Thyroid gland (tissue), 4 donors: ENCODE measurements at regions not wholly inside any gene's neighbourhood (a gene's known extent, or its start where the extent isn't known, plus 50 kb on each side); places are given as distances from the start of the nearest gene placed in this dataset.

ENCODE experiments used
- DNase-seq, 2 donors: peaks; one replicate each; pipeline ENCODE4 v3.0.0-alpha.2; 2019
- H3K27ac ChIP-seq, 3 donors: fragments of 200-600 bp; sonication (generic); 1 replicate in 2 of 3; 2 replicates in 1 of 3; pipeline ENCODE4 v1.5.1; 2016 to 2019; ENCODE audit warnings: mild to moderate bottlenecking in 1 of 3, moderate library complexity in 1 of 3
- H3K27me3 ChIP-seq: fragments of 200-600 bp; sonication (generic); one replicate; pipeline ENCODE4 v1.5.1; 2019
- H3K36me3 ChIP-seq, 2 donors: fragments of 200-600 bp; sonication (generic); one replicate each; pipeline ENCODE4 v1.5.1; 2016 to 2019
- H3K4me1 ChIP-seq, 2 donors: fragments of 200-600 bp; sonication (generic); one replicate each; pipeline ENCODE4 v1.5.1; 2017 to 2019
- H3K4me3 ChIP-seq, 3 donors: fragments of 200-600 bp; sonication (generic); replicated peaks in 1 of 3; 1 replicate in 2 of 3; 2 replicates in 1 of 3; pipeline ENCODE4 v1.5.1; 2016; ENCODE audit warnings: mild to moderate bottlenecking in 1 of 3
- H3K9me3 ChIP-seq: fragments of 200-600 bp; sonication (generic); one replicate; pipeline ENCODE4 v1.5.1; 2017
- POLR2A ChIP-seq, 2 donors: fragments of 450-650 bp; IDR thresholded peaks; one replicate each; pipeline ENCODE4 v1.6.1; 2017; ENCODE audit warnings: antibody characterized with exemption in 2 of 2, mild to moderate bottlenecking in 2 of 2, moderate library complexity in 1 of 2
- WGBS, 2 donors: methylation state at CpG; one replicate each; pipeline ENCODE4 v1.1.5; 2017; 5-methylcytosine and 5-hydroxymethylcytosine counted together
- intact Hi-C: fragments of 100-400 bp; cut with DNase I; formaldehyde crosslinking; loops from one replicate; pipeline ENCODE4 v1.15.1; 2023
- TF ChIP-seq, protein P1 (sequence below), 6 experiments: fragments of 200-600 bp in 3 of 6; fragments of 450-650 bp in 3 of 6; sonication (generic) in 3 of 6; IDR thresholded peaks; one replicate each; pipeline ENCODE4 v1.5.1; 2016 to 2019; ENCODE audit warnings: antibody characterized with exemption in 6 of 6, mild to moderate bottlenecking in 2 of 6, inconsistent platforms in 1 of 6, moderate library complexity in 1 of 6

DNA sequence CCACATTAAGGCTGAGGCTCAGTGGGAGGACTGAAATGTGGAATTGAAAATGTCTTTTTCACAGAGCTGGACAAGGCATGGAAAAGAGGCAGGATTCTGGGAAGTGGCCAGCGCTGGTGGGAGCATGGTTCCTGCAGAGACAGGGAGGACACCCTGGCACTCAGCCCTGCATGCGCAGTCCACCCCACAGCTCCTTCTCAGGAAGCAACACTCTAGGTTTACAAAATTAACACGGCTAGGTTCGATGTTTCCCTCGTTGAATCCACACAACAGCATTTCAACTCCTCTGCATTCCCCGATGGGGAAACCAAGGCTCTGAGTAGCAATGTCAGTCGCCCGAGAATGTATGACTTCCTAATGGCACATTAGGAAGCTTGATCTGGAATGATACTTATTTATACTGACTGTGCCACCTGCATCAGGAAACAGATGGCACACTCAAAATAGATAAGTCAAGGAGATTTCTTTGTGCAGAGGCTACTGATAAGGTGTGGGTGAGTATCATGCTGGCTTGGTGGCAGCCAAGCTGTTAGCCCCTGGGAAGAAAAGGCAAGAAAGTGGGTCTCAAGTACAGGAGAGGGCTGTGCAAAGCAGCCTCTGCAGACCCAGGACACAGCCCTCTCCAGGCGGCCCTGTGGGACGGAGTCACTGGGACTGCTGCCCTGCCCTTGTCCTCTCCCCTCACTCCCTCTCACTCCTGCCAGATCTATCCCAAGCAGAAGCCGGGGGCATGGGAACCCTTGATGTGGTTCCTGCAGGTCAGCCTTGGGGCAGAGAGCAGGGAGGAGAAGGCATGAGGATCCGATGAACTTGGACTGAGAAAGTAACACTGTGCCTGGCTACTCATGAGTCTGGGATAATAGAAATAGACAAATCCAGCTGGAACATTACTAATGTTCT lies 158.4 kb upstream of the FHL2 start:
- Histone ChIP-seq H3K4me3 (no peak overlapping the region), H3K36me3 (no peaks in the 10 kb centered on the region), H3K27me3 (no peaks in the 10 kb centered on the region), H3K4me1 (peaks cover 0 to 10% of the 10 kb centered on the region in 2 donors), H3K27ac (no peak overlapping the region), H3K9me3 (no peaks in the 10 kb centered on the region)
- no peak for DNase-seq
- intact Hi-C loops, result no loop called here
- TF ChIP-seq, protein P1, sequence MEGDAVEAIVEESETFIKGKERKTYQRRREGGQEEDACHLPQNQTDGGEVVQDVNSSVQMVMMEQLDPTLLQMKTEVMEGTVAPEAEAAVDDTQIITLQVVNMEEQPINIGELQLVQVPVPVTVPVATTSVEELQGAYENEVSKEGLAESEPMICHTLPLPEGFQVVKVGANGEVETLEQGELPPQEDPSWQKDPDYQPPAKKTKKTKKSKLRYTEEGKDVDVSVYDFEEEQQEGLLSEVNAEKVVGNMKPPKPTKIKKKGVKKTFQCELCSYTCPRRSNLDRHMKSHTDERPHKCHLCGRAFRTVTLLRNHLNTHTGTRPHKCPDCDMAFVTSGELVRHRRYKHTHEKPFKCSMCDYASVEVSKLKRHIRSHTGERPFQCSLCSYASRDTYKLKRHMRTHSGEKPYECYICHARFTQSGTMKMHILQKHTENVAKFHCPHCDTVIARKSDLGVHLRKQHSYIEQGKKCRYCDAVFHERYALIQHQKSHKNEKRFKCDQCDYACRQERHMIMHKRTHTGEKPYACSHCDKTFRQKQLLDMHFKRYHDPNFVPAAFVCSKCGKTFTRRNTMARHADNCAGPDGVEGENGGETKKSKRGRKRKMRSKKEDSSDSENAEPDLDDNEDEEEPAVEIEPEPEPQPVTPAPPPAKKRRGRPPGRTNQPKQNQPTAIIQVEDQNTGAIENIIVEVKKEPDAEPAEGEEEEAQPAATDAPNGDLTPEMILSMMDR (IDR thresholded peaks at IDR 0.05), result no peak
- no peak for TF ChIP-seq POLR2A (IDR thresholded peaks at IDR 0.05)
- 49 to 58% methylated on average over 12 of the region's 12 CpGs for WGBS, 2 donors

DNA sequence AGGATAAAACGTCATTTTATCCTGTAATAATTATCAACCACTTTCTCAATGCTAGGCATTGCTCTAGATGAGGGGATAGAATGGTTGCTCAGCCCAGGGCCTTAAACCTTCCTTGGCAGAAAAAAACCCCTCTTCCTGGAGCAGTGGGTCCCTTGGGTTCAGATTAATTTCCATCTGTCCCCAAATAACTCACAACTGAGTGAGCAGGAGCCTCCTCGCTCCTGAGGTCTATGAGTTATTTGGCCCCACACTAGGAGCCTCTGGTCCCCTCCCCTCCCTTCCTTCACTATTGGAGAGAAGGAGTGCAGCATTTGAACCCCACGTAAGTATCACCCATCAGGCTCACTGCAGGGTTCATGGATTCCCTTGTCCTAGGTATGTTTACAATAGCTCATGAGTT lies 157.5 kb upstream of the FHL2 start:
- WGBS, 2 donors, result 90% methylated on average over 3 of the region's 3 CpGs
- no peak for DNase-seq
- H3K9me3 ChIP-seq, result no peaks in the 10 kb centered on the region
- no peaks in the 10 kb centered on the region for H3K36me3 ChIP-seq
- intact Hi-C loops, result no loop called here
- H3K27me3 ChIP-seq, result no peaks in the 10 kb centered on the region
- TF ChIP-seq, protein P1 (IDR thresholded peaks at IDR 0.05), result no peak
- TF ChIP-seq POLR2A (IDR thresholded peaks at IDR 0.05), result no peak
- no peak overlapping the region for H3K4me3 ChIP-seq
- H3K4me1 ChIP-seq, result peaks cover 0 to 10% of the 10 kb centered on the region in 2 donors
- no peak overlapping the region for H3K27ac ChIP-seq

DNA sequence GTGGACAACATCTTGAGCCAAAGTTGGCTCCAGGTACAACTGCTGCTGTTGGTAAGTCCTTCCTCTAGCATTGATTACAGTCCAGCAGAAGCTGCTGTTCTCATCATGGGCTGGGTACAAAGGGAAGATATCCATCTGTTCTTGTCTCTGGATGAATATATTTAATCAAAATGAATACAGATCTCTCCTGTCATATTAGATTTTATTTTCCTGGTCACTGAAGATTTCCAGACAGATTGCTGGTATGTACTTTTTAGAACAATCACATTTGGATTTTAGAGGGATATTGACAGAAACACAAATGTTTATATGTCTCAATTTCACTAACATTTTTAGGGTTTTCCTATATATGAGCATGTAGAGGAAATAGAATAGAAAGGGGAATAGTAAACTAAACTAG lies 155.4 kb upstream of the FHL2 start:
- no peaks in the 10 kb centered on the region for H3K9me3 ChIP-seq
- no peak for TF ChIP-seq POLR2A (IDR thresholded peaks at IDR 0.05)
- TF ChIP-seq, protein P1 (IDR thresholded peaks at IDR 0.05), result no peak
- H3K4me3 ChIP-seq, result no peak overlapping the region
- H3K27ac ChIP-seq, result no peak overlapping the region
- no peaks in the 10 kb centered on the region for H3K27me3 ChIP-seq
- no peaks in the 10 kb centered on the region for H3K36me3 ChIP-seq
- H3K4me1 ChIP-seq, result peaks cover 0 to 10% of the 10 kb centered on the region in 2 donors
- no peak for DNase-seq
- intact Hi-C loops, result no loop called here

DNA sequence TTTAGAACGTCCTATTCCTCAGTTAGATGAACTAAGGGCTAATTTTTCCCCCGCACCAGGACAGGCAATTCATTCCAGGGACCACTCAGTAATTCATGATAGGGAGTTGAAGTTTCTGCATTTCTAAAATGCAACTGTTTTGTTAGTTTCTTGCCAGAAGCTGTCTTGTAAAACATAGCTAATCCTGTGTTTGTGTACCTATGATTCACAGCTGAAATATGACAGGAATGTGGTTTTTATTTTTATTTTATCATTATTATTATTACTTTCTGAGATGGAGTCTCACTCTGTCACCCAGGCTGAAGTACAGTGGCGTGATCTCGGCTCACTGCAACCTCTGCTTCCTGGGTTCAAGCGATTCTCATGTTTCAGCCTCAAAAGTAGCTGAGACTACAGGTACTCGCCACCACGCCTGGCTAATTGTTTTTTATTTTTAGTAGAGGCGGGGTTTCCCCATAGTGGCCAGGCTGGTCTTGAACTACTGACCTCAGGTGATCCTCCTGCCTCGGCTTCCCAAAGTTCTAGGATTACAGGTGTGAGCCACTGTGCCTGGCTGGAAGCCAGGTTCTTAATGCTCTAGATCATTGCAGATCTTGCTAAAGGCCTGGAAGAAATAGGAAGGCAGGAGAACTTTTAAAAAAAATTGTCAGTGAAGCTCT lies 154.8 kb upstream of the FHL2 start:
- peaks cover 0 to 10% of the 10 kb centered on the region in 2 donors for H3K4me1 ChIP-seq
- DNase-seq, result peak in 1 of 2 donors; percentile 20
- H3K4me3 ChIP-seq, result no peak overlapping the region
- no peak overlapping the region for H3K27ac ChIP-seq
- no peaks in the 10 kb centered on the region for H3K36me3 ChIP-seq
- no peaks in the 10 kb centered on the region for H3K9me3 ChIP-seq
- intact Hi-C loops, result no loop called here
- TF ChIP-seq, protein P1 (IDR thresholded peaks at IDR 0.05), result no peak
- TF ChIP-seq POLR2A (IDR thresholded peaks at IDR 0.05), result no peak
- WGBS, 2 donors, result 70 to 72% methylated on average over 9 of the region's 9 CpGs
- no peaks in the 10 kb centered on the region for H3K27me3 ChIP-seq

DNA sequence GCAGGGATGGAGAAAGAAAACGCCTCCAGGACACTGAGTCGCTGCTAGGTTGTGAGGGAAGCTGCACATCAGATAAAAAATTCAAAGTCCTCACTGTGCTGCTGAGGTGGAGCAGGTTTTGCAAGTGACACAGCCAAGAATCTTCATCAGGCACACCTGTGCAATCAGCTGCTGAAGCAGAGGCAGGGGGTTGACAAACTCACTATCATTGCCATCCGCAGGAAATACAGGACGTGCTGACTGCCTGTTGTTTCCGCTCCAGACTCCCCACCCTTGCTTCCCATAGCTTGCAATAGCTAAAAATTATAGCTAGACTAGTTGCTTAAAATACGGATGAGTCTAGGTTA lies 147.8 kb upstream of the FHL2 start:
- DNase-seq, result no peak
- H3K4me1 ChIP-seq, result no peaks in the 10 kb centered on the region
- no peak overlapping the region for H3K4me3 ChIP-seq
- WGBS, 2 donors, result 82 to 91% methylated on average over 6 of the region's 6 CpGs
- no peak overlapping the region for H3K27ac ChIP-seq
- no peaks in the 10 kb centered on the region for H3K27me3 ChIP-seq
- no peaks in the 10 kb centered on the region for H3K9me3 ChIP-seq
- intact Hi-C loops, result no loop called here
- no peak for TF ChIP-seq POLR2A (IDR thresholded peaks at IDR 0.05)
- TF ChIP-seq, protein P1 (IDR thresholded peaks at IDR 0.05), result no peak
- no peaks in the 10 kb centered on the region for H3K36me3 ChIP-seq
